Caco-2 (cell line): ENCODE measurements at regions not wholly inside any gene's neighbourhood (a gene's known extent, or its start where the extent isn't known, plus 50 kb on each side); places are given as distances from the start of the nearest gene placed in this dataset.
"Not testable (repeated sequence)": the region's sequence is repeated elsewhere in the genome, so short reads cannot be mapped to it uniquely, and the experiment has no call there.

ENCODE experiments used
- BruUV-seq: library from RNA; stranded (reverse); fragments of 400-500 nt; replicated peaks from 2 replicates; lab custom pipeline; 2021; lab: Mats Ljungman, UMichigan
- CTCF ChIA-PET: fragments of 300-600 bp; sonication (Branson Sonifier 250); formaldehyde crosslinking; loops from one replicate; lab custom pipeline; 2022; ENCODE audit warnings: antibody characterized with exemption; lab: Charles Lee
- POLR2A ChIA-PET: fragments of 300-600 bp; sonication (Branson Sonifier 250); formaldehyde crosslinking; loops from one replicate; lab custom pipeline; 2022; ENCODE audit warnings: antibody characterized with exemption; lab: Charles Lee
- DNase-seq, 2 experiments: peaks; one replicate each; pipeline versions ENCODE4 v3.0.0 to v3.0.0-alpha.2; 2020 to 2022
- H3K27me3 ChIP-seq: replicated peaks from 2 replicates; pipeline ENCODE4 v1.6.0; 2011; ENCODE audit warnings: low read length; ENCODE audit not compliant: control insufficient read depth, insufficient read depth
- H3K36me3 ChIP-seq: 2 replicates; pipeline ENCODE4 v1.5.1; 2011; ENCODE audit warnings: low read length; ENCODE audit not compliant: control insufficient read depth, insufficient read depth
- H3K4me1 ChIP-seq: fragments of 250-450 bp; sonication (Bioruptor Pico); 2 replicates; pipeline ENCODE4 v1.5.1; 2020; ENCODE audit warnings: mild to moderate bottlenecking
- H3K4me3 ChIP-seq: 2 replicates; pipeline ENCODE4 v1.5.1; 2011; ENCODE audit warnings: low read depth, mild to moderate bottlenecking, control low read depth, low read length
- H3K9me3 ChIP-seq: fragments of 250-450 bp; sonication (Bioruptor Pico); 2 replicates; pipeline ENCODE4 v1.5.1; 2020; ENCODE audit warnings: mild to moderate bottlenecking, moderate library complexity
- H3K27ac Mint-ChIP-seq: one replicate; pipeline ENCODE4 v1.8.0; 2022; ENCODE audit warnings: mixed read lengths; ENCODE audit not compliant: unreplicated experiment
- H3K27me3 Mint-ChIP-seq: one replicate; pipeline ENCODE4 v1.8.0; 2022; ENCODE audit warnings: mixed read lengths; ENCODE audit not compliant: insufficient read depth, unreplicated experiment
- H3K36me3 Mint-ChIP-seq: one replicate; pipeline ENCODE4 v1.8.0; 2022; ENCODE audit warnings: mild to moderate bottlenecking, mixed read lengths; ENCODE audit not compliant: insufficient read depth, unreplicated experiment
- H3K4me1 Mint-ChIP-seq: one replicate; pipeline ENCODE4 v1.8.0; 2022; ENCODE audit warnings: low read depth, mixed read lengths; ENCODE audit not compliant: unreplicated experiment
- H3K4me3 Mint-ChIP-seq: one replicate; pipeline ENCODE4 v1.8.0; 2022; ENCODE audit warnings: mild to moderate bottlenecking, moderate library complexity, mixed read lengths; ENCODE audit not compliant: unreplicated experiment
- H3K9me3 Mint-ChIP-seq: one replicate; pipeline ENCODE4 v1.8.0; 2022; ENCODE audit warnings: mixed read lengths; ENCODE audit not compliant: unreplicated experiment
- CTCF ChIP-seq, 2 experiments: fragments of 200-600 bp in 1 of 2; IDR thresholded peaks; 1 replicate in 1 of 2; 2 replicates in 1 of 2; pipeline versions ENCODE4 v1.5.1 to v1.8.0; 2011 to 2022; ENCODE audit warnings: antibody characterized with exemption in 1 of 2, control low read depth in 1 of 2, inconsistent platforms in 1 of 2, low read depth in 1 of 2, low read length in 1 of 2, mild to moderate bottlenecking in 1 of 2, moderate library complexity in 1 of 2; ENCODE audit not compliant: insufficient read depth in 1 of 2, severe bottlenecking in 1 of 2, unreplicated experiment in 1 of 2
- intact Hi-C: fragments of 100-400 bp; cut with micrococcal nuclease; formaldehyde crosslinking; loops from one replicate; pipeline ENCODE4 v1.10.0; 2022; ENCODE audit not compliant: unreplicated experiment

- no peak for DNase-seq
- Mint-ChIP-seq H3K36me3 (no peaks in the 10 kb centered on the region), H3K9me3 (peaks cover 10% of the 10 kb centered on the region), H3K4me3 (no peak overlapping the region), H3K27me3 (peaks cover 23% of the 10 kb centered on the region), H3K27ac (no peak overlapping the region), H3K4me1 (no peaks in the 10 kb centered on the region)
- no peaks in the 10 kb centered on the region for H3K4me1 ChIP-seq
- POLR2A ChIA-PET: no interaction called here
- no peaks in the 10 kb centered on the region for H3K36me3 ChIP-seq
- H3K9me3 ChIP-seq: no peaks in the 10 kb centered on the region
- intact Hi-C loops: no loop called here
- CTCF ChIA-PET: interaction anchor here (0.5 kb wide), 1 partner anchor 249 kb away, joined by 3 read pairs; no protein-coding TSS in a partner anchor
- H3K27me3 ChIP-seq: no peaks in the 10 kb centered on the region
- TF ChIP-seq CTCF (IDR thresholded peaks at IDR 0.05; ENCODE audit: insufficient read depth in 1 of 2, low read depth in 1 of 2, low read length in 1 of 2, severe bottlenecking in 1 of 2, unreplicated experiment in 1 of 2): no peak
- H3K4me3 ChIP-seq: no peak overlapping the region
- BruUV-seq: no TSS peak
Observed at GRCh38 chr11:44472916-44473315, 92.5 kb upstream of the CD82 start.

GRCh38 chr11:44474702-44475101 lies 90.8 kb upstream of the CD82 start:
- Mint-ChIP-seq H3K36me3 (no peaks in the 10 kb centered on the region), H3K27ac (no peak overlapping the region), H3K4me1 (no peaks in the 10 kb centered on the region), H3K4me3 (no peak overlapping the region), H3K27me3 (peaks cover 21% of the 10 kb centered on the region), H3K9me3 (peaks cover 10% of the 10 kb centered on the region)
- DNase-seq: no peak
- intact Hi-C loops: no loop called here
- no peak overlapping the region for H3K4me3 ChIP-seq
- POLR2A ChIA-PET: no interaction called here
- H3K4me1 ChIP-seq: no peaks in the 10 kb centered on the region
- no peaks in the 10 kb centered on the region for H3K27me3 ChIP-seq
- no peaks in the 10 kb centered on the region for H3K36me3 ChIP-seq
- no peak for TF ChIP-seq CTCF (IDR thresholded peaks at IDR 0.05; ENCODE audit: insufficient read depth in 1 of 2, low read depth in 1 of 2, low read length in 1 of 2, severe bottlenecking in 1 of 2, unreplicated experiment in 1 of 2)
- CTCF ChIA-PET: no interaction called here
- no TSS peak for BruUV-seq
- H3K9me3 ChIP-seq: no peaks in the 10 kb centered on the region

GRCh38 chr11:44475114-44475686 lies 90.3 kb upstream of the CD82 start:
- Mint-ChIP-seq H3K27ac (no peak overlapping the region), H3K36me3 (no peaks in the 10 kb centered on the region), H3K4me1 (no peaks in the 10 kb centered on the region), H3K27me3 (peaks cover 18% of the 10 kb centered on the region), H3K9me3 (peaks cover 10% of the 10 kb centered on the region), H3K4me3 (no peak overlapping the region)
- TF ChIP-seq CTCF (IDR thresholded peaks at IDR 0.05; ENCODE audit: insufficient read depth in 1 of 2, low read depth in 1 of 2, low read length in 1 of 2, severe bottlenecking in 1 of 2, unreplicated experiment in 1 of 2): no peak
- ChIA-PET CTCF (no interaction called here), POLR2A (no interaction called here)
- no peak for DNase-seq
- no peaks in the 10 kb centered on the region for H3K27me3 ChIP-seq
- intact Hi-C loops: no loop called here
- H3K4me3 ChIP-seq: no peak overlapping the region
- no peaks in the 10 kb centered on the region for H3K4me1 ChIP-seq
- BruUV-seq: no TSS peak
- H3K9me3 ChIP-seq: no peaks in the 10 kb centered on the region
- no peaks in the 10 kb centered on the region for H3K36me3 ChIP-seq

- H3K36me3 ChIP-seq, H3K27me3 Mint-ChIP-seq, CTCF ChIA-PET, H3K27me3 ChIP-seq, H3K4me1 Mint-ChIP-seq, POLR2A ChIA-PET, H3K9me3 Mint-ChIP-seq, H3K4me3 Mint-ChIP-seq, H3K4me3 ChIP-seq, H3K9me3 ChIP-seq, intact Hi-C loops, H3K36me3 Mint-ChIP-seq, DNase-seq, H3K4me1 ChIP-seq, BruUV-seq, H3K27ac Mint-ChIP-seq: not testable (repeated sequence)
Observed at GRCh38 chr11:44482338-44482737, 83.1 kb upstream of the CD82 start.
